AG09319 (cell line): ENCODE measurements at regions not wholly inside any gene's neighbourhood (a gene's known extent, or its start where the extent isn't known, plus 50 kb on each side); places are given as distances from the start of the nearest gene placed in this dataset.
A peak's percentile ranks its signal among the peaks of the same experiment; 100 is the strongest.

Experiments
- DNase-seq: peaks from one replicate; pipeline ENCODE4 v3.0.0-alpha.2; 2010; ENCODE audit warnings: low read depth; ENCODE audit errors: extremely low read depth
- CTCF ChIP-seq: IDR thresholded peaks from 2 replicates; pipeline ENCODE4 v1.5.1; 2011; ENCODE audit warnings: low read depth, mild to moderate bottlenecking, inconsistent platforms, low read length, moderate library complexity

GRCh38 chr1:201648907-201649721 is 110.2 kb downstream of the NAV1 start:
- no peak for TF ChIP-seq CTCF
- DNase-seq = no peak

GRCh38 chr1:201649761-201650622 is 111.1 kb downstream of the NAV1 start:
- TF ChIP-seq CTCF = no peak; the same call in 1 of the 2 replicates
- DNase-seq = peak; percentile 65

GRCh38 chr1:201650623-201650933 is 111.7 kb downstream of the NAV1 start:
- TF ChIP-seq CTCF = no peak
- DNase-seq = no peak

- no peak for TF ChIP-seq CTCF
- DNase-seq = no peak
These were observed 113.3 kb downstream of the NAV1 start for GRCh38 chr1:201652181-201652580.

GRCh38 chr1:201653233-201653632 is 114.3 kb downstream of the NAV1 start:
- TF ChIP-seq CTCF = no peak
- DNase-seq = no peak

- TF ChIP-seq CTCF = no peak
- no peak for DNase-seq
These were observed 115.0 kb downstream of the NAV1 start for GRCh38 chr1:201653883-201654282.

- DNase-seq = peak; percentile 89
- peak; percentile 45 for TF ChIP-seq CTCF
These were observed 116.3 kb downstream of the NAV1 start for GRCh38 chr1:201655243-201655642.
